ENCODE measurements at regions not wholly inside any gene's neighbourhood (a gene's known extent, or its start where the extent isn't known, plus 50 kb on each side); places are given as distances from the start of the nearest gene placed in this dataset.

DNA sequence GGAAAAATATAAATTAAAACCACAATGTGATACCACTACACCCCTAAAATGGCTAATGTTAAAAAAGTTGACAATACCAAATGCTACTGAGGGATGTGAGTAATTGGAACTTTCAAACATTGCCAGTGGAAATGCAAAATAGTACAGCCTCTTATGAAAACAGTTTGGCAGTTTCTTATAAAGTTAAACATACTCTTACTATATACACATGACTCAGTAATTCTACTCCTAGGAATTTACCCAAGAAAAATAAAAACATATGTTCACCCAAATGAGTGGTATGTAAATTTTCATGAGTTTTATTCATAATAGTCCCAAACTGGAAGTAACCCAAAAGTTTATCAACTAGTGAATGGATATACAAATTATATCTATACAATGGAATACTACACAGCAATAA is 228.0 kb downstream of the CYP26B1 start:
- DNase-seq = no peak

DNA sequence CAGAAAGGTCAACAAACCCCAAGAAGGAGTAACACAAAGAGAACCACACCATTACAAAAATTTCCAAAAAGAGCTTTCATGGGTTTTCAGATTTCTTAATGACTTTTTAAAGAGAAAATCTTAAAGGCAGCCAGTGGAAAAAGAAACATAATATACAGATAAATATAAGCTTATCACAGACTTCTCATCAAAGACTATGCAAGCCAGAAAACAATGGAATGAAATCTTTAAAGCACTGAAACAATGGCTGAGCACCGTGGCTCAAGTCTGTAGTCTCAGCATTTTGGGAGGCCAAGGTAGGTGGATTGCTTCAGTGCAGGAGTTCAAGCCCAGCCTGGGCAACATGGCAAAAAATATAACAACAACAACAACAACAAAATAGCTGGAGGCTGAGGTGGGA is 237.4 kb downstream of the CYP26B1 start:
- DNase-seq = no peak

DNA sequence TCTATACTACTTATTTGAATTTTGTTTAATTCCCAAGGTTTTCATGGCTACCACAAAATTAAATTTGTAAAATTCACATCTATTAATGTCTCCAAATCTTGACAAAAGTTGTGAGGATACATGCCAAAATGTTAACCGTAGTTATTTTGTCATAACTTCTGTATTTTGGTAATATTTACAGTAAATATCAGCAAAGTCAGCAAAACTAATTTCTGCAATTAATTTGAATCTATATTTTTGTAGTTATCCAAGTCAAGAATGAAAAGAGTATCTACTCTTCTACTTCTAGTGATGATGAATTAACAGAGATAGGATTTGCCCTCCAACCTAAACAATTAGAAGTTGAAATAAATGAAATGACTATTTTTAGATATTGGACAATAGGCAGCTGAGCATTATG is 238.9 kb downstream of the CYP26B1 start:
- no peak for DNase-seq

DNA sequence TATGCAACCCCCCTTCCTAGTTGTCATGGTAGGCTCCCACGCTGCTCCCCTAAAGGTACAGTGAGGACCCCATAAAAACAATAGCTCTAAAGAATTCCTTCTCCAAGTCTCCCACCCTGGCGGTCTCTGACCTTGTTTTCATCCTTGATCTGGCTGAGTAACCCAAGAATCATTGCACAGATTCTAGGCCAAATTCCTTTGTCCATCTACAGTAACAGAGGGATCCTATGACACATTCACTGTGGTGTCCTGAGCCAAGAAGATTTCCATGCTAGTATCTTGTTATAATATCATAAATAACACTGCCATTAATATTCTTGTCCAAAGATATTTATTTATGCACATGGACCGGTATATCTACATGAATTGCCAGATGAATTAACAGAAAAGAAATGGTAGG is 240.2 kb downstream of the CYP26B1 start:
- DNase-seq = no peak

DNA sequence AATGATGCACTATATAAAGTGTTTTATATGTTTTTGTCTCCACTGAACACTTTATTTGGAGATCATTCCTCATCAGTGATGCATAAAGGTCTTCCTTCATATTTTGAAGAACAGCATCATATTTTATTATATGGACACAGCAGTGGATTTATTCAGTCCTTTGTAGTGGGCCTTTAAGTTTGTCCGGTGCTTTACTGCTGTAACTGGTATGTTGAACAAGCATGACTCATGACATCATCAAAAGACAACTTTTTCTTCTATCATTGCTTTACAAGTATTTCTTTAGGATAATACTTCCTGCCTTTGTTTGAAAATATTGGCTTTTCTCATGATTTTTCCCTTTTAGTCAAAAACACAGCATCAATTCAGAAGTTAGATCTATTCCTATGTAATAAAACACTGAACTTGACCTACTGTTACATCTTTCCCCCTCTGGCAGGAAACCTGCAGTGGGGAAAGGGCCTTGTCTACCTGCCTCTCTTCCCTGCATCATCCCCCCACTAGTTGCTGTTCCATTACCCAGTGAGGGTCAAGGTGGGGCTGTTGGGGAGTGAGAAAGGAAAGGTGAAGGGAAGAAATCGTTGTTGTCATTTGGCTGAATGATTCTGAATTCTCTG is 241.2 kb downstream of the CYP26B1 start:
- DNase-seq = no peak

DNA sequence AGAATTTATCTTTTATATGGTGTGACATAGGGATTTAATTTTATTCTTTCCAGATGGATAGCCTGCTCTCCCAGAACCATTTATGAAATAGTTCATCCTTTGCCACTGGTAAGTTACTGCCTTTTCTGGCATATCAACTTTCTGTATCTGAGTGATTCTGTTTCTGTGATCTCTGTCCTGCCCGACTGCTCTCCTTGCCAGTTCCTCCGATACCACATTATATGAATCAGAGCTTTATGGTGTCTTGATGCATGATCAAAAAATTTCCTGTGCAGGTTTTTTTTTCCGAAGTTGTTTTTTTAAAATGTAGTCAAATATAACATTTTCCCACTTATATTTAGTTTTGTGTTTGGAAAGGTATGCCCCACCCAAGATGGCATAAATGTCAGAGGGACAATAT is 242.5 kb downstream of the CYP26B1 start:
- DNase-seq = no peak

DNA sequence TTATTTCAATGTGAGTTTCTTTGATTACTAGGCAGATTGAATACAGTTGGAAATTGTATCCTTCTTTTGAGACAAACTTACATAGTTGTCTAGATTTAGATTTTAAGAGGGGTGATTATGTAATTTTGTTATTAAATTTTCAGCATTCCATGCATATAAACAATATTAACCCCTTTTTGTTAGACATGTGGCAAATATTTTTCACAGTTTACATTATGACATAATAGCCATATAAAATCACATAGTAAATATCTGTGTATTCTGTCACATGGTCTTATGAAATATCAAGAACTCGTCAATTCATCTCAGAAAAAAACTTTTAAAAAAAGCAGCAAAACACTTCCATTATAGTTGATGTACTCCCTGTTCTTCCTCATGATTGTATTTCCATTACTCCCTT is 243.8 kb downstream of the CYP26B1 start:
- no peak for DNase-seq

DNA sequence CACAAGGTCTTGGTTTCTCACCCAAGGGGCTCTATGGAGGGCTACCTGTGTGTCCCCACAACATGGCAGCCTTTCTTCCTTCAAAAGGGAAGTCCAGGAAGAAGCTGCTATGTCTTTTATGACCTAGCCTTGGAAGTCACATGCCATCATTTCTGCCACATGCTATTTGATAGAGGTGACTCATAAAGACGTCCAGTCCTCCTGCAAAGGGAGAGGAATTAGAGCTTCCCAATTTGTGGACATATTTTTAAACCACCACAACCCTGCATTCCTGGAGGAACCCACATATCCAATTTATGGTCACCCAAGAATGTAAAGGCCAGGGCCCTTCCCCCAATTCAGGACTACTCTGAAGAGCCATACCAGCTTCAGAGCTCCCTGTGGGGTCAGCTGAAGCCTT is 246.2 kb downstream of the CYP26B1 start:
- no peak for DNase-seq

DNA sequence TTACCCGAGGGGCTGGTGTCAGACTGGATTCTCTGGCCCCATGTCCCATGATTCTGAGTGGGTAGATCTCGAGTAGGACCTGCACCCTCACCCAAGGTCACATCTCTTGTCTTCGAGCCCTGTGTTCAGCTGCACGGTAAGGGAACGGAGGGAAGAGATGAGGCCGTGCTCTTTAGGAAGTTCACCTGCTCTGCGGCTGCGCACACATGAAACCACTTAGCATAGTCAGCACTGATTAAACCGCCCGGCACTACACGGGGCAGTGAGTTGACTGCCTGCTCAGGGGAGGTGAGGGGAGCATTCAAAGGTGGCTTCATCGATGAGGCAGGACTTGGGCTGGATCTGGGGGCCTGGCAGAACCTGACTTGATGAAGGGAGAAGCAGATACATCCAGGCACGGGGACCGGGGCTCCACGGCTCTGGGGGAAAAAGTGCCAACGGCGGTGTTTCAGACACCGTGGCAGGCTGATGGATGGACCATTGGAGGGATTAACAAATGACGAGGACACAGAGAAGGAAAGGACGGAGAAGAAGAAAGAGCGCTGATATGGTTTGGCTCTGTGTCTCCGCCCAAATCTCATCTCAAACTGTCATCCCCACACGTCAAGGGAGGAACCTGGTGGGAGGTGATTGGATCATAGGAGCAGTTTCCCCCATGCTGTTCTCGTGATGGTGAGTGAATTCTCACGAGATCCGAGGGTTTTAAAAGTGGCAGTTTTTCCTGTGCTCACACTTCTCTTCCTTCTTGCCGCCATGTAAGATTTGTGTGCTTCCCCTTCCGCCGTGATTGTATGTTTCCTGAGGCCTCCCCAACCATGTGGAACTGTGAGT is 248.6 kb downstream of the CYP26B1 start:
- no peak for DNase-seq

DNA sequence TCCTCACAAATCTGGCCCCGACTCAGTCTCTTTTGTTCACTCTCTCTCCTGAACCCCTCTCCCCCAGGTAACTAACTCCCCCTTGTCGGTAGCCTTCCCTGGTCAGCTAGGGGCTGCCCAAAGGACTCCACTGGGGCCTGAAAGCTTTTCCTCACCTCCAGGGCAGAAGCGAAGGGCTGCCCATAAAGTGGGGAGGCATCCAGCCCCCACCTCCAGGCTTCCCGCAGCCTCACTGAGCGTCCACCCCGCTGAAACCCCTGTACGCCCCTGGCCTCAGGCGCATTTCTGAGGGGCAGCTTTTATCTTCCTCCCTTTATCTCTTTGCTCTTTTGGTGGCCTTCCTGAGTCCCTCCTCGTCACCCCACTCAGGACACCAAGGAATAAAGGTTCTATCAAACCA is 249.3 kb downstream of the CYP26B1 start:
- no peak for DNase-seq

DNA sequence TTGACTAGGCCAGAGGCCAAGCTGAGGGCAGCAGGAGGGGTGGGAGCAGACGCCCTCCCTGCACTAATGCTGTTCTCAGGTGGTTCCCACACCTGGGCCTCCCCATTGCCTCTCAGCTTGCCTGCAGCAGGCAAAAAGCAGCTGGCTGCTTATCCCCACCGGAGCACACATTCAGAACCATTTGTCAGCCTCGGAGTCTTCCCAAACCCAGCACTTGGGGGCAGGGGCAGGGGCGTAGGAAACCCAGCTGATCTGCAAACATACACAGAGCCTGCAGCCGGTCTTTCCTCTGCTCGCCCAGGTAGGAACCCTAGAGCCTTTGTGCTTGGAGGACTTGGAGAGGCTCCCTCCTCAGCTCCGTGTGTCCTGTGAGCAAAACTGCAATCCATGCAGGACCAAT is 249.8 kb downstream of the CYP26B1 start:
- DNase-seq = no peak

DNA sequence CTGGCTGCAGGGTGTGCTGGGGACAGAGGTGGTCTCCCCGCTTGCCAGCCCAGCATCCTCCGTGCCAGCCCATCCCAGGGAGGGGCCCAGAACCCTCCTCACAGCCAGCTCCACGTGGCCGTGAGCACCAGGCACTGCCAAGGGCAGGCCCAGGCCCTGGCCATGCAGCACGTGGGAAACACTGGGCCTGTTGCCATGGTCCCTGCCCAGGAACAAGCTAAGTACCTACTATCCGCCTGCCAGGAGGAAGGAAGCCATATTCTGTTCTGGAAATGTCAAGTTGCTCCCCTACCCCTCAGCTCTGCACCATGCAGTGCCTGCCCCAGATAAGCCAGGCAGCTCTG is 250.6 kb downstream of the CYP26B1 start:
- no peak for DNase-seq

DNA sequence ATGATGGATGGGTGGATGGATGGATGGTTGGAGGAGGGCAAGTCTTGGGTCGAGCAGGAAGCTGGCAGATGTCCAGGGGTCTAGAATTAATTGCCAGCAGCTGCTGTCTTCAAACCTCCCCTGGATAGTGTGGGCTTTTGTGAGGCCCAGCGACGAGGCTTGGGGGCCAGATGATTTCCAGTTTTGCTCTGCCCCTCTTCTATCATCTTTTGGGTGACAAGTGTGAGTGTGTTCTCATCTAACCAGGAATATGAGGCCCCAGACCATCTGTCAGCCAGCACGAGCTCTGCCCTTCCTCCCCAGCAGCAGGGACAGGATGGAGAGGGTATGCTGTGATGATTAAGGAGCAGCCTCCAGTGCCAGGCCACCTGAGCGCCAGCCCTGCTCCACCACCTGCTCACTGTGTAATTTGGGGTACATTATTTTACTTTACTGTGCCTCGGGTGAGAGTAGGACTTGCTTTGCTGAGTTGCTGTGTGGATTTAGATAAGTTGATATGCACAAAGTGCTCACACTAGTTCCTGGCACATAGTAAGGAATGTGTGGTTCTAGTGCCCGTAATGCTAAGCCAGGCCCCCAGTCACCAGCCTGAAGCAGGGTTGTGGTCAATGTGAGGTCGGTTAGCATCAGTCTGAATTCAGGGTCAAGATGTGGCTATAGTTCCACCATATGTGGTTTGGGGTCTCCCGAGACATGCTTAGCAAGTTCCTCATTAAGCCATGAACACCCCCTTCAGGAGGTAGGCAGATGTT is 251.1 kb downstream of the CYP26B1 start:
- DNase-seq = no peak

DNA sequence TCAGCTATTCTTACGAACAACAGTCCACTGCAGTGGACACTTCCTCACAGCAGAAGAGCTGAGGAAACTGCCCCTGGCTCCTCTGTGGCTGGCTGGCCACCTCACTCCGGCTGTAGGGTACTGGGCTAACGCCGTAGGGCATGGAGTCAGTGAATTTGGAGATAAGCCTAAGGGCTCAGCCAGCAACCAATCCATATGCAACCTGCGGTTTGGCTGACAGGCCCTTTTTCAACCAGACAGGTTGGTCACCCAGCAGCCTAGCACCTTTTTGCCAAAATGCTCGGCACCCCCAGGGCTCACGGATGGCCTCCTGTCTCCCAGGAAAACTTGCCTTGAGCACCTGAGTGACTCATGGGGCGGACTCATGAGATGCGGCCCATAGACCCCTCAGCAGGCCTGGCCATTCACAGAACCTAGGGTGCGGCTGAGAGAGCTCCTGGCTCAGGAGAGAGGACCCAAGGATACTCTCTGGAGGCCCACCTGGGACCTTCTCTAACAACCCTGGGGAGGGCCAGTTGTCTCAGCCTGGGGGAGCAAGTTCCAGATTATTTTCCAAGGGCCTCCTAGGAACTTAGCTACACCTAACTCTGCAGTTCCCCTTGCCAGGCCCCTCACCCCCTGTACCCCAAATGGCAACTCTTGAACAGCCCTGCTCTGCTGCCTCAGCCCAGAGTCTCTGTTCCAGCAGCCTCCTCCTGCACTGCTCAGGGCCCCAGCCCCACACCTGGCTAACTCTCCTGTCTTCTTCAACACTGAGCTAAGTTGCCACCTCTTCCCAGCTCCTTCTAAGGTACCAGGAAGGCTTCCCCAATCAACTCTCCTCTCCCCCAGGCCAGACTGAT is 252.1 kb downstream of the CYP26B1 start:
- DNase-seq = no peak

DNA sequence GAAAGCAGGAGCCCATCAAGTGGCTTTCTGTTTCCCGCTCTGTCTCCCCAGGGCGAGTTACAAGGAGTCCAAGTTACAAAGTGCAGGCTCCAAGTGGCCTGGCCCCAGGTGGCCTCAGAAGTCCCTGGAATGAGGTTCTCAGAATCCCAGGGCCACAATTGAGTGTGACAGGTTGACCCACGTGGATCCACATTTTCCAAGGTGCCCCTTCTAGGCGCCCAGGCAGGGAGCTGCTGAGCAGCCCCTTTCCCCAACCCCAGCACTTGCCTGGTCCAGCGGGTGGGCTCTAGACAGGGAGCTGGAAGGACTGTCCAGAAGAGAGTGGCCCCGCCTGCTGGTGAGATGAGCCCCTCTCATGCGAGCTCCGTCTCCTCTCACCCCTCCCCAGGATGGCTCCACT is 253.4 kb downstream of the CYP26B1 start:
- DNase-seq = no peak

DNA sequence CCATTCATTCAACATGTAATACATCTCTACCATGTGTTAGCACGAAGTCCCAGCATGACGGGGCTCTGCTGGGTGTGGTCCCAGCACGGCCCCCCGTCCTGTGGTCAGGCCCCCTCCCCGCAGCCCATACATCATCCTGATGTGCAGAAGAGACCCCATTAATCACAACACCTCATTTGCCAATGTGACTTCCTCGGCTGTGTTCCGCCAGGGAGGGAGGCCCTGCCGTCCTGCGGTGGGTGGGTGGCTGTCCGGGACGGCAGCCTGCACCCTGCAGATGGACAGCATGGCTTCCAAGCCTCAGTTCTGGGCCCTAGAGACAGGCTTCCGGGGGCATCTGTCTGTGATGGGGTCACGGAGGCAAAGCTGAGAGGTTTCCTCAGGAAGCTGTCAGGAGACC is 254.0 kb downstream of the CYP26B1 start:
- DNase-seq = no peak

DNA sequence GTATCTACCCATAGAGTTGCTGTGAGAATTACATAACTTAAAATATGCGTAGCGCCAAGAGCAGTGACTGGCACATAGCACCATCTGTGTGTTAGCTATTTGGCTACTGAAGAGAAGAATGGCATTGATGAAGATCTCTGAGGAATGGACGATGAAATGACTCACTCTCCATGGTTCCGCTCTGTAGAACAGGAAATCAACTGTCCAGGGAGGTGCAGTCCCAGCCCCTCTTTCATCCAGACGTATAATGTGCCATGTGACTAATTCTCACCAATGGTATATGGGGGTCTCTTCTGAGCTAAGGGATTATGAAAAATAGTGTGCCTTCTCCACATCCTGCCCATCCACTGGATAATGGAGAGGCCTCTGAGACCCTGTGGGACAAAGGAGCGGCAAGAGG is 254.8 kb downstream of the CYP26B1 start:
- no peak for DNase-seq

DNA sequence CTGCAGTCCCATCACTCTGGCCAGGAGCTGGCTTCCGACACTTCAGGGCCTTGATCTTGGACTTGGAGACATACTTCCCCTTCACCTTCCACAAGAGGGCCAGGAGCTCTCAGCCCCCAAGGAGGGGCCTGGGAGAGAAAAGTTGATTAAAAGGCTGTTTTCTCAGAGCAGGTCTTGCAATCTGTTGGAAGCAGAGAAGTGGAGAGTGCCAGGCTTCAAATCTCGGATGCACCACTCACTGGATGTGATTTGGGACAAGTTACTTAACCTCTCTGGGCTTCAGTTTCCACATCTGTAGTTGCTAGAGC is 255.3 kb downstream of the CYP26B1 start:
- DNase-seq = no peak

DNA sequence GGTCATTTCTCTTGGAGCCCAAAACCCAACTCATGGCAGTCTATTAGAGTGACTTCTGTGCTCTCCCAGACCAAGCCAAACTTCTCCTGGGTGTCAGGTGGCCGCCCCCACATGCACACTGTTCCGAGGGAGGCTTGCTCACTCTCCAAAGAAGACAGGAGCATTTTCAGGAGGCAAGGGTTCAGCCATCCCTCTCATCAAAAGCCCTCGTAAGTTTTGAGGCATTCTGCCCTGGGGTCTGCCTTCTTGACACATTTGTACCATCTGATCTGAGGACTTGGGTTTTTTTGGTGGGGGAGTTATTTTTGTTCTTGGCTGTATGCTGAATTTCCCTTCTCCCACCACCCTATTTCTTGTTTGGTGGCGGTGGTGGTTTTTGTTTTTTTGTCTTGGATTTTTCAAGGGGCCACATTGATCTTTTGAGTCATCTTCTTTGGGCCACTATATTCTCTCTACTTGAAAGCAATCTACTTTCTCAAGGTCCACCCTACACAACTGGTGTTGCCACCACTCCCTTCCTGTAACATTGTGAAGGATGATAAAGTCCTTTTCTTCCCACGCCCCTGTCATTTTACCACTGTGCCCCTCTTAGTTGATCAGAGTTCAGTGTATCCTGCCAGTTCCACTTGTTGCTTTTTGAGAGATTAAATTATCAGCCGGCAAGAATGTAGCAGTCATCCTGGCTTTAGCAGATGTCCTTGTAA is 255.8 kb downstream of the CYP26B1 start:
- DNase-seq = no peak

DNA sequence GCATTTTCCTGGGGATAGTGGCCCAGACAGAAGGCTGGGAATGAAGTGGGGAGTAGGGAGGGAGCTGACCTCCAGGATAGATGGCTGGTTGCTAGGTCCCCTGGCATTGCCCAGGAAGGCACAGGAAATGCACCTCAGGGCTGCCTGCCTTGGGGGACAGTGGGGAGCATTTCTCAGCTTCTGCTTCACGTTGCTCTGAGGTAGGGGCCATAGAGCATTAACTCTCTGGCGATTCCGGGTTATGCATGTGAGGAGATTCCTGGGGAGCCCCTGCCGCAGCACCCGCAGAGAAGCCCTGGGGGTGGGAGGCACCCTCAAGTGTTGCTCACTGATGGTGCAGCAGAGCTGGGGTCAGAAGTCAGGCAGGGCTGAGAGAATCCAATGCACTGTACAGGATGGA is 256.5 kb downstream of the CYP26B1 start:
- DNase-seq = no peak

DNA sequence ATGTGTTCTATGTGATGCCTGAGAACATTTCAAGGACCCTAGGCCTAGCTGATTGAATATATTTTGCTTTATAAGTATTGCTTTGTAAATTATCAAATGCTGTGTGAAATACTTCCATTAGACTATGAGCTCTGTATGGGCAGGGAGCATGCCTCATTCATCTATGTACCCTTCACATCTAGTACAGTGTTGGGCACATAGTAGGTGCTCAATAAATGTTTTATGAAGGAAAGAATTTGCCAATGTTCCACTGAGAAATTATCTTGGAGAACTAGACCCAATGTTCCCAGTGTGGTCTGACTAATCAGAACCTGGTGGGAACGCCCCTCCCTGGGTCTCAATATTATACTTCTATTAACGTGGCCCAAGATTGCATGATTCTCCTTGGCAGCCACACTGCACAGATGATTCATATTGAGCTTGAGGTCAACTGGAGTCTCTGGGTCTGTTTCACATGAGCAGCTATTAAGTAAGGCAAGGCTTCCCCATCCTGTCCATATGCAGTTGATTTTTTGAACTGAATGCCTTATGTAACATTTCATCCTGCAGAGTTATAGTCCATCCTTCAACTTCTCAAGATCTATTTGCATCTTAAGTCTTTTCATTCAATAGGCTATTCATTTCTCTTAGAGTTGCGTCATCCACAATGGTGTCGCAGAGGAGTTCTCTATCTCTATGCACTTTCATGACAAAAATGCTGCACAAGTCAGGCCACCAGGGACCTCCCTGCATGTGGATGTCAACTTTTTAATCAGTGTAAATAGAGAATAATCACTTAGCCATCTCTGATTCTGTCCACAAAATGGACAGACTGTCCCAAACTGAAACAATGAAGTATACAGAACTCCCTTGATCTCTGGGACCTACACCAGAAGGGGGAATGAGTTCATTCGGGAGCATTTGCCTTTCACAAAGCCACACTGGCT is 257.6 kb downstream of the CYP26B1 start:
- no peak for DNase-seq

Data from NCI-H510A treated with DMSO at 0.1 percent for 48 hours (cell line).